ENCODE measurements at regions not wholly inside any gene's neighbourhood (a gene's known extent, or its start where the extent isn't known, plus 50 kb on each side); places are given as distances from the start of the nearest gene placed in this dataset.

DNA sequence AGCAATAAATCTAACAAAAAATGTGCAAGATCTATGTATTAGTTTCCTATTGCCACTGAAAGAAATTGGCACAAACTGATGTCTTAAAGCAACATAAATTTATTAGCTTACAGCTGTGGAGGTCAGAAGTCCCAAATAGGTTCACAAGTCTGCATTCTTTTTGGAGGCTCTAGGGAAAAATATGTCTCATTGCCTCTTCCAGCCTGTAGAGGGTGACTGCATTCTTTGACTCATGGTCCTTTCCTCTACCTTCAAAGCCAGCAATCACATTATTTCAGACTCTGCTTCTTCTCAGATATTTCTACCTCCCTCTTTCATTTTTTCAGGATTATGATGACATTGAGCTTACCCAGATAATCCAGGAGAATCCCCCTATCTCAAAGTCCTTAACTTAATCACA is 1531.1 kb downstream of the KHDRBS2 start:
- no peak for TF ChIP-seq EZH2 (IDR thresholded peaks at IDR 0.05; ENCODE audit: low read length)
- TF ChIP-seq, protein P1, sequence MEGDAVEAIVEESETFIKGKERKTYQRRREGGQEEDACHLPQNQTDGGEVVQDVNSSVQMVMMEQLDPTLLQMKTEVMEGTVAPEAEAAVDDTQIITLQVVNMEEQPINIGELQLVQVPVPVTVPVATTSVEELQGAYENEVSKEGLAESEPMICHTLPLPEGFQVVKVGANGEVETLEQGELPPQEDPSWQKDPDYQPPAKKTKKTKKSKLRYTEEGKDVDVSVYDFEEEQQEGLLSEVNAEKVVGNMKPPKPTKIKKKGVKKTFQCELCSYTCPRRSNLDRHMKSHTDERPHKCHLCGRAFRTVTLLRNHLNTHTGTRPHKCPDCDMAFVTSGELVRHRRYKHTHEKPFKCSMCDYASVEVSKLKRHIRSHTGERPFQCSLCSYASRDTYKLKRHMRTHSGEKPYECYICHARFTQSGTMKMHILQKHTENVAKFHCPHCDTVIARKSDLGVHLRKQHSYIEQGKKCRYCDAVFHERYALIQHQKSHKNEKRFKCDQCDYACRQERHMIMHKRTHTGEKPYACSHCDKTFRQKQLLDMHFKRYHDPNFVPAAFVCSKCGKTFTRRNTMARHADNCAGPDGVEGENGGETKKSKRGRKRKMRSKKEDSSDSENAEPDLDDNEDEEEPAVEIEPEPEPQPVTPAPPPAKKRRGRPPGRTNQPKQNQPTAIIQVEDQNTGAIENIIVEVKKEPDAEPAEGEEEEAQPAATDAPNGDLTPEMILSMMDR (optimal IDR thresholded peaks at IDR 0.05 in 1 of 3, IDR thresholded peaks at IDR 0.05 in 1 of 3, conservative IDR thresholded peaks at IDR 0.05 in 1 of 3; ENCODE audit: extremely low read depth in 1 of 3, insufficient read depth in 2 of 3, low read length in 3 of 3) = peak in 1 of 3 experiments; percentile 10
